HG03045 (cell line): ENCODE measurements at regions not wholly inside any gene's neighbourhood (a gene's known extent, or its start where the extent isn't known, plus 50 kb on each side); places are given as distances from the start of the nearest gene placed in this dataset.
"Not testable (repeated sequence)": the region's sequence is repeated elsewhere in the genome, so short reads cannot be mapped to it uniquely, and the experiment has no call there.

Experiments used
- ATAC-seq: cut with Tn5 transposase; IDR thresholded peaks from one replicate; pipeline ENCODE4 v1.9.1; 2021; ENCODE audit warnings: mild to moderate bottlenecking, moderate library complexity; ENCODE audit not compliant: unreplicated experiment

- ATAC-seq = not testable (repeated sequence)
These were observed 149.2 kb downstream of the PCDH7 start for GRCh38 chr4:30869387-30869786.

GRCh38 chr4:30870513-30870912, 150.3 kb downstream of the PCDH7 start:
- no peak for ATAC-seq

GRCh38 chr4:30875658-30876269, 155.6 kb downstream of the PCDH7 start:
- ATAC-seq = no peak

GRCh38 chr4:30879855-30880598, 159.9 kb downstream of the PCDH7 start:
- no peak for ATAC-seq

GRCh38 chr4:30881985-30882384, 161.8 kb downstream of the PCDH7 start:
- no peak for ATAC-seq

- no peak for ATAC-seq
These were observed 162.3 kb downstream of the PCDH7 start for GRCh38 chr4:30882443-30882842.

GRCh38 chr4:30882995-30883675, 163.0 kb downstream of the PCDH7 start:
- no peak for ATAC-seq

GRCh38 chr4:30901461-30902451, 181.6 kb downstream of the PCDH7 start:
- ATAC-seq = no peak

GRCh38 chr4:30903502-30904214, 183.5 kb downstream of the PCDH7 start:
- ATAC-seq = no peak

- no peak for ATAC-seq
These were observed 184.0 kb downstream of the PCDH7 start for GRCh38 chr4:30904215-30904555.

- ATAC-seq = no peak
These were observed 184.4 kb downstream of the PCDH7 start for GRCh38 chr4:30904588-30904987.

- ATAC-seq = no peak
These were observed 192.0 kb downstream of the PCDH7 start for GRCh38 chr4:30912098-30912714.

- ATAC-seq = no peak
These were observed 196.4 kb downstream of the PCDH7 start for GRCh38 chr4:30916337-30917274.

- ATAC-seq = no peak
These were observed 197.8 kb downstream of the PCDH7 start for GRCh38 chr4:30917946-30918345.

GRCh38 chr4:30919458-30919857, 199.3 kb downstream of the PCDH7 start:
- no peak for ATAC-seq

- no peak for ATAC-seq
These were observed 199.9 kb downstream of the PCDH7 start for GRCh38 chr4:30920043-30920442.

- no peak for ATAC-seq
These were observed 202.5 kb downstream of the PCDH7 start for GRCh38 chr4:30922625-30923024.

GRCh38 chr4:30924495-30924894, 204.3 kb downstream of the PCDH7 start:
- no peak for ATAC-seq

GRCh38 chr4:30929649-30930048, 209.5 kb downstream of the PCDH7 start:
- no peak for ATAC-seq
